ENCODE measurements at regions not wholly inside any gene's neighbourhood (a gene's known extent, or its start where the extent isn't known, plus 50 kb on each side); places are given as distances from the start of the nearest gene placed in this dataset.

DNA sequence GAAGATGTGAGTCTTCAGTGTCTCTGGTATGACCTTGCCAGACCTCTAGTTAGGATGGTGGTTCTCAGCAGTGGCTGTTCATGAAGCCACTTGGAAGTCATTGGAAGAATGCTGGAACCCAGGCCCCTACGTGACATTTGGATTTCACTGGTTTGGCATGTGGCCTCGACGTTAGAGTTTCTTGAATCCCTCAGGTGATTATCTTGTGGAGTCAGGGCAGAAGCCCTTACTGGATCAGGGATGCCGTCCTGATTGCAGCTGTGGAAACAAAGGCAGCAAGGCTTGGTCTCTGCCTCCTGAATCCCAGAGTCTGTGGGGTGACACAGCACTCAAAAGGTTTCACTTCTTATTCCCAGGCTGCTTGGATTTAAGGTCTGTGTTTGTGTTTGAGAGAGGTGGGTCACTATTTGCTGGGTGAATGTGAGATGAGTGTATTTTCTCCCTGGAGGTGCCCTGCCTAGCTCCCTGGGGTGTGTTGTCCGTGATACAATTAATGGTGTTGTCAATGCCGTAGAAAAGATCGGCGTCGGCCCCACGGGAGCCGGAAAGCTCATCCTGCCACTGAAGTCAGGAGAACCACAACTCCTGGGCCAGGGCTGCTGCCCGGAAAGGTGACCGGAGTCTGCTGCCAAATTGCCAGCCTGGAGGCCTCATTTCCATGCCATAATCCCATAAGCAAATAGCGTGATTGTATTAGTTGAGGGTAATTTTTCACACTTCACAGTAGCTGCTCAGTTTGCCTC lies 939.0 kb downstream of the BRD1 start:
- TF ChIP-seq EZH2 (IDR thresholded peaks at IDR 0.05; ENCODE audit: borderline replicate concordance, insufficient read depth, low read depth, low read length, poor library complexity, severe bottlenecking) = no peak
- TF ChIP-seq, protein P1, sequence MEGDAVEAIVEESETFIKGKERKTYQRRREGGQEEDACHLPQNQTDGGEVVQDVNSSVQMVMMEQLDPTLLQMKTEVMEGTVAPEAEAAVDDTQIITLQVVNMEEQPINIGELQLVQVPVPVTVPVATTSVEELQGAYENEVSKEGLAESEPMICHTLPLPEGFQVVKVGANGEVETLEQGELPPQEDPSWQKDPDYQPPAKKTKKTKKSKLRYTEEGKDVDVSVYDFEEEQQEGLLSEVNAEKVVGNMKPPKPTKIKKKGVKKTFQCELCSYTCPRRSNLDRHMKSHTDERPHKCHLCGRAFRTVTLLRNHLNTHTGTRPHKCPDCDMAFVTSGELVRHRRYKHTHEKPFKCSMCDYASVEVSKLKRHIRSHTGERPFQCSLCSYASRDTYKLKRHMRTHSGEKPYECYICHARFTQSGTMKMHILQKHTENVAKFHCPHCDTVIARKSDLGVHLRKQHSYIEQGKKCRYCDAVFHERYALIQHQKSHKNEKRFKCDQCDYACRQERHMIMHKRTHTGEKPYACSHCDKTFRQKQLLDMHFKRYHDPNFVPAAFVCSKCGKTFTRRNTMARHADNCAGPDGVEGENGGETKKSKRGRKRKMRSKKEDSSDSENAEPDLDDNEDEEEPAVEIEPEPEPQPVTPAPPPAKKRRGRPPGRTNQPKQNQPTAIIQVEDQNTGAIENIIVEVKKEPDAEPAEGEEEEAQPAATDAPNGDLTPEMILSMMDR (IDR thresholded peaks at IDR 0.05) = no peak
